ENCODE measurements at regions not wholly inside any gene's neighbourhood (a gene's known extent, or its start where the extent isn't known, plus 50 kb on each side); places are given as distances from the start of the nearest gene placed in this dataset.

DNA sequence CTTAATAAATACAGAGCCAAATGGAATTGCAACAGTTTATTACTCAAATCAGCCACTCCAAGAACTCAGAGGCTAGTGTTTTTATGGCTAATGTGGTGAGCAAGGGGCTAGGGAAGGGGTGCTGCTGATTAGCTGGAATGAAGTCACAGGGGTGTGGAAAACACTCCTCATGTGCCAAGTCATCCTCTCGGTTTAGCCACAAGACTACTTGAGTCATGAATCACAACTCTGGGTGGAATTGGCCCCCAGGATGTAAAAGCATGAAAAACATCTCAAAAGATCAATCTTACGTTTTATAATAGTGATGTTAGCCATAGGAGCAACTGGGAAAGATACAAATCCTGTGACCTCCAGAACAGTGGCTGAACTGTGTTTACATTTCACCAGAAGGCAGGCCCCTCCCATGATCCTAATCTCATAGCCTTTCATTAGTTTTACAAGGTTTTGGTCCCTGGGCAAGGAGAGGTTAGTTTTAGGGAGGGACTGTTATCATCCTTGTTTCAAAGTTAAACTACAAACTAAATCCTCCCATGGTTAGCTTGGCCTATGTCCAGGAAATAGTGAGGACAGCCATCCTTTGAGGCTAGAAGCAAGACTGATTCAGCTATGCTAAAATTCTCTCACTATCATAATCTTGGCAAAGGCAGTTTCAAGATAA is 2020.1 kb upstream of the PCDH20 start:
- no peak for DNase-seq

DNA sequence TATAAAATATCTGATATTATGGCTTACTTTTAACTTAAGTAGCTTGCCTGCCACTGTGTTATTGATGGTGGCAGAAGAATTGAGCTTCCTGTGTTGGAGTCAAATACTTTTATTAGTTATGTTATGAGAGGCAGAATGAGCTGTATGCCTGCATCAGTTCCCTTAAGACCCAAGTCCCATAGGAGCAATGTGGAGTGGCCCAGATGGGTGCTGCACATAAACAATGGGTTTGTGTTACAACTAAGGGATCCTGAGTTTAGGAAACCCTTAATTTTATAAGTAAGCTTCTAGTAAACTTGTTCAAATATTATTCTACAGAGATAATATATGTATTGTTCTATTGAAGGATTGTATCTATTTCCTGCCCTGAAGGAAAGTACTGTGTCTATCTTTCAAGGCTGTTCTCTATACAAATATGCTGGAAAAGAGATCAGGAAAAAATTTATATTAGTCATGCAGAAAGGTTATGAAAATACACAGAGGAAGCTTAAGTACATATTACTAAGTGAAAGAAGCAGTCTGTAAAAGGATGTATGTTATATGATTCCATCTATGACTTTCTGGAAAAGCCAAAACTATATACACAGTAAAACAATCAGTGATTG is 2018.0 kb upstream of the PCDH20 start:
- DNase-seq: no peak

DNA sequence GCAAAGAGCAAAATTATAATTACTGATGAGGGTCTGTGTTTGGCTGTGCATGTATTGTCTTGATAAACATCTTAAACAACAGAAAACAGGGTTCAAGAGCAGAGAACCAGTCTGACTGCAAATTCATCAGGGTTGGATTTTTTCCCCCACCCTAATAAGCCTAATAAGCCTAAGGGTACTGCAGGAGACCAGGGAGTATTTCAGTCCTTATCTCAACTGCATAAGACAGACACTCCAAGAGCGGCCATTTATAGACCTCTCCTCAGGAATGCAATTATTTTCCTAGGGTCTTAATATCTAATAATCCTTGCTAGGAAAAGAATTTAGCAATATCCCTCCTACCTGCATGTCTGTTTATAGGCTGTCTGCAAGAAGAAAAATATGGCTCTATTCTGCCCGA is 2011.5 kb upstream of the PCDH20 start:
- DNase-seq: no peak

DNA sequence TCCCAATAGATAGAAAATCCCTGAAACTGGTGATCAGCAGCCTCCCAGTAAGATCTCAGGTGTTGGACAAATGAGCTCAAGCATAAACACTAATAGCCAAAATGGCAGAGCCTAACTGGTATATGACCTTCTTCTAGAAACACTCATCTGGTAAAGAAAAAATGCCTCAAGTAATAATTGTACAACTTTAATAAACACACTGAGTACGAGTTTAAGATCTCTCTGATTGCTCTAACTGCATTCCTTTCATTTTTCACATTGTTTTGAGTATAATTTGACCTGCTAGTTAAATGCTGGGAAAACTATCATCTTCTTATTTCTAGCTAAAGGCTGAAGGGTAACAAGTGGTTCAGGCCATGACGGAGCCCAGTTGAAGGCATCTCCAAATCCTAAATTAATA is 2009.5 kb upstream of the PCDH20 start:
- DNase-seq: no peak

DNA sequence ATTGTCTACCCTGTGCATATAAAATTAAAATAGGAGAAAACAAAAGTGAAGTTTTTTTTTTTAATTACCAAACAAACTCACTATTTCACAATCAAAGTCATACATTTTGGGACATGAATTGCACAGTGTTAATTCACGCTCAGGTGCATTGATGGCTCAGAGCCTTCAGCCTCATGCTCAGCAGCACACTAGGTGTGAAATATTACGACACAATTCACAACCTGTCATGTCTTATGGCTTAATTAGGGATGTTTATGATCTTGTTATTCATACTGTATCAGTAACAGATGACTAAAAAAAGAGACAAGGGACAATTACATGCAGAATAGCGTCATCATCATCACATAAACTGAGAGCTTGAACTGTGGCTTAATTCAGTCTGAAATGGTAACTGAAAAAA is 2005.5 kb upstream of the PCDH20 start:
- DNase-seq: no peak

DNA sequence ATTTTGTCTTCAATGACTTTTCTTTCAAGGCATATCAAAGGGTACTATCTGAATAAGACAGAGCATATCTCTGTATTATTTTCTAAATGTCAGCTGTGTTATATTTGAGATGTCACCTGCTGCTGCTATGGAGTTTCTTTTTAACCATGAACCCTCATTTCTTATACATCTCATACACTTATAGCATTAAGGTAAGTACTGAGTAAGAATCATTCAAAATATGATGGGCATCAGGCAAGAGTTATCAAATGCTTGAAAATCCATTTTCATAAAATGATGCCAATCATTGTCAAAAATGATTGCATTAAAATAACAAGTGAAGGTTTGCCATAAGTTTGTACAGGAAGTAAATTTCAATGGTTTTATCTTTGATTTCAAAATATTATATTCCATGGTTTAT is 2005.0 kb upstream of the PCDH20 start:
- DNase-seq: no peak

DNA sequence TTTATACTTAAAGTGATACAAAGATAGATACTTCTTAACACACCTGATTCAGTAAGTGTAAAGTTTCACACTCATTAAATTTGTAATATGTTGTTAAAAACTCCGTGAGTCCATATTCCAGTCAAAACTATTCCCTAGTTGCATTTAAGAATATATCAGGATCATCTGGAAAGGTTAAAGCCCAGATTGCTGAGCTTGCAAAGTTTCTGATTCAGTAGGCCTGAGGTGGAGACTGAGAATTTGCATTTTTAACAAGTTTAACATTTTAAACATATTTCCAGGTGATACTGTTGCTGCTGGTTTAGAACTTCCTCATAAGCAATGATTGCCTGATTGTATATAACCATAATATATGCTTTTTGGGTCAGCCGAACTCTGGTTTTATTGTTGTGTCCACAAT is 1998.6 kb upstream of the PCDH20 start:
- no peak for DNase-seq

DNA sequence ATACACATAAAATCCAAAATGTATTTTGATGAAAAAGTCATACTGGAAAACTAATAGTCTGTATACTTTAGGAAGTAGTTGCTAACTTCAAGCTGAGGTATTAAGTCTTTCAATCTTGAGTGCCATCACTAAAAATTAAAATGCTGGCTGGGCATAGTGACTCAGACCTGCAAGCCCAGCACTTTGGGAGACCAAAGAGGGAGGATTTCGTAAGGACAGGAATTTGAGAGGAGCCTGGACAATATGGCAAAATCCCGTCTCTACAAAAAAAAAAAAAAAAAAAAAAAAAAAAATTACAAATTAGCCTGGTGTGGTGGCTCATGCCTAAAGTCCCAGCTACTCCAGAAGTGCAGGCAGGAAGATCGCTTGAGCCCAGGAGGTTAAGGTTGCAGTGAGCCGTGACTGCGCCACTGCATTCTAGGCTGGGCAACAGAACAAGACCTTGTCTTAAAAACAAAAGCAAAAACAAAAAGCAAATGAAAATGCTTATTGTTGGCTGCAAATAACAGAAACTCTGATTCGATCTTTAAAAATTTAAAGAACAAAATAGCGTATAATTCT is 1994.2 kb upstream of the PCDH20 start:
- DNase-seq: no peak

DNA sequence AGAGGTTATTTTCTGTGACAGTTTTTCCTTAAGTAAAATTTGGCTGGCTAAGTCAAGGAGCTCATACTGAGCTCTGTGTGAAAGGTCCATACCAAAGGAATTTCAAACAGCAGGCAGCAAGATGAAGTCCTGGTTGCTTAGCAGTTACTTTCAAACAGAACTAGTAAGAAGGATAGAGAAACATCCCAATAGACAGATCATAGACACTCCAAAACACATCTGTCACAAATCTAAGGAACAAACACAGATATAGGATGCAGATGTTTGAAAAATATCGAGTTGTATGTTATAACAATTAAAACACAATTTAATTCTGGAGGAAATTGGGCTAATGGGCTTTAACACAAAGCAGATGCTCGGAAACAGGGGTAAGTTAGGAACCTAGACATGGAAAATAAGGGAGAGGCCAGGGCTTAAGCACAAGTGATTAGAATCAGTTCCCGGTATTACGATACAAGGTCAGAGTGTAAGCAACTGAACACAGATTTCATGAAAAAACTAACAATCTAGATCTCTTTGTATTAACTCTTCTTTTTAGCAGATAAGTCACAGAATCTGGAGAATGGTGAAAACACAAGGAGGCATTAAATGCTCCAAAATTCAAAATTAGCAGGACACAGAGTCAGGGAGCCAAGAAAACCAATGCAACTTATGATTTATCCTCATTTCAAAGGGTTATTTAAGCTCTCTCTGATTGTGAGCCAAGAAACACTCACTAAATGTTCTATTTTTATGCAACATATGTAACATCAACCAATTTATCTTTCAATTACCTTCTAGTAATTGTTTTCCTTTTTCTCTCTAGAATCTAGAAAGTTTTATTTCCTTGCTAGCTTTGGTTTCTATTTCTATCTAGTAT is 1992.9 kb upstream of the PCDH20 start:
- peak; percentile 51 to 60 for DNase-seq

DNA sequence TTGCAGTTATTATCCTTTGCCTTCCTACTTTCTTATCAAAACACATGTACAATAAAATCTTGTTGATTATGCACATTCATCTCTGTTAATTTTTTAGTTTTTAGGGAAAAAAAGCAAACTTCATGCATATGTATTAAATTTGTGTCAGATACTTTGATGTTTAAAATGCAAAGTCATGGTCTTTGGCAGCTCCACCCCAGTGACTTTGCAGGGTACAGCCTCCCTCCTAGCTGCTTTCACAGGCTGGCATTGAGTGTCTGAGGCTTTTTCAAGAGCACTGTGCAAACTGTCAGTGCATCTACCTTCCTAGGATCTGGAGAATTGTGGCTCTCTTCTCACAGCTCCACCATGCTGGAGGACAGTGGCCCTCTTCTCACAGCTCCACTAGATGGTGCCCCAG is 1988.1 kb upstream of the PCDH20 start:
- DNase-seq: no peak

DNA sequence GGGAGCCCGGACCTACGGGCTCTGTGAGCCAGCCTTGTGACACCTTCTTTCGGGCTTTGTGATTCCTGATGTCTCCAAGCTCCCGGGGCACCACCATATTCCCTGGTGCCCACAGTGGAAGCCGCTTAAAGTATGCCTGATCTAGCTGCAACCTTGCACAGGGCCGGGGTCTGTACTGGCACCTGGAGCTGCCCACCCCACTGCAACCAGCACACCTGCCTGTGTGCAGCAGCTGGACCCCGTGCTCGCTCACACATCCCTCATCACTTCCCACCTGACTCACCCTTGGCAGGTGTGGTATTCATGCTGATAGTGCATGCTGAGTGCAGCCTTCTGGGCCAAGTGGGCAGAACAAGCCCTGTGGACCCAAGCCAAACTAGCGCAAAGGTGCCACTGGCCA is 1981.1 kb upstream of the PCDH20 start:
- DNase-seq: no peak

DNA sequence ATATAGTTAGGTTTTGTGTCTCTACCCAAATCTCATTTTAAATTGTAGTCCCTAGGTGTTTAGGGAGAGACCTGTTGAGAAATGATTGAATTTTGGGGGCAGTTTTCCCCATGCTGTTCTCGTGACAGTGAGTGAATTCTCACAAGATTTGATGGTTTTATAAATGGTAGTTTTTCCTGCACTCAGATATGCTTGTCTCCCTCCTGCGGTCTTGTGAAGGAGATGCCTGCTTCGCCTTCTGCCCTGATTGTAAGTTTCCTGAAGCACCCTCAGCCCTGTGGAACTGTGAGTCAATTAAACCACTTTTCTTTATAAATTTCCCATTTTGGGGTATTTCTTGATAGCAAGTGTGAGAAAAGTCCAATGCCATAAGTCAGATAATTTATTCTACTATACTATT is 1977.5 kb upstream of the PCDH20 start:
- no peak for DNase-seq

DNA sequence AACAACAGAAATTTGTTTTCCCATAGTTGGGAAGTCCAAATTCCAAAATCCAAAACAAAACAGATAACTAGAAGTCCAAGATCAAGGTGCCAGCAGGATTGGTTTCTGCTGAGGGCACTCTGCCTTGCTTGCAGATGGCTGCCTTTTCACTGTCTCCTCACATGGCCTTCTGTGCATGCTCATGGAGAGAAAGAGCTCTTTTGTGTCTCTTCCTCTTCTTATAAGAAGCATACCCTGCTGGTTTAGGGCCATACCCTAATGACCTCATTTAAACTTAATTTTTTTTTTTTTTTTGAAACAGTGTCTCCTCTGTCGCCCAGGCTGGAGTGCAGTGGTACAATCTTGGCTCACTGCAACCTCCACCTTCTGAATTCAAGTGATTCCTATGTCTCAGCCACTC is 1974.1 kb upstream of the PCDH20 start:
- no peak for DNase-seq

DNA sequence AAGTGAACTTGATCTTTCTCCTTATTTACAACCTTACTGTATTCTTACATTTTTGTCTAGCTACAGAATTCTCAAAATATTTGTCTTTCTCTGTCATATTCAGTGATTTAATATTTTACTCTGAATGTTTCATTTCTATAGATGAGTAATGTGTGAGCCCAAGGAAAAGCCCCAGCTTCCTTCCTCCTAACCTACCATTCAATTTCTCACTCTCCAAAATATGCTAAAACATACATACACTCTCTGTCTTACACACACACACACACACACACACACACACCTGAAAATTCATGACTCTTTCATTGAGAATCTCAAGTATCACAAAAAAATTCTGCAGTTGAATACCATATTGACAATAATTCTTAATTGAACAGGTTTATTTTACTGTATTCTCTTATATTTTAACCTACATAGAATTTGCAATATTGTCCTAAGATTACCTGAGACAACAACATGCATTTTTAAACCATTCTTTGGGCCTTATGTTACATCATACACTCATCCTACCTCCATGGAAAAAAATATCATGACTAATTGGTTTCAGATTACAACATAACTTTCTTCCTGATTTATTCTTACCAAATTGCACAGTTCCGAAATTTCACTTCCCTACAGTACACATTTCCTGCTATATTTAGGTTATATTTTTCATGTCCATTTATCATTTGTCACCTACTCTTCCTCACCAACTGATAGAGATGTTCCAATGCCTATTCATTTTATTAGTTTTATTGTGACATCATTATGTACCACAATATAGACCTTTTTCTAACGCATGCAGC is 1965.6 kb upstream of the PCDH20 start:
- DNase-seq: no peak

DNA sequence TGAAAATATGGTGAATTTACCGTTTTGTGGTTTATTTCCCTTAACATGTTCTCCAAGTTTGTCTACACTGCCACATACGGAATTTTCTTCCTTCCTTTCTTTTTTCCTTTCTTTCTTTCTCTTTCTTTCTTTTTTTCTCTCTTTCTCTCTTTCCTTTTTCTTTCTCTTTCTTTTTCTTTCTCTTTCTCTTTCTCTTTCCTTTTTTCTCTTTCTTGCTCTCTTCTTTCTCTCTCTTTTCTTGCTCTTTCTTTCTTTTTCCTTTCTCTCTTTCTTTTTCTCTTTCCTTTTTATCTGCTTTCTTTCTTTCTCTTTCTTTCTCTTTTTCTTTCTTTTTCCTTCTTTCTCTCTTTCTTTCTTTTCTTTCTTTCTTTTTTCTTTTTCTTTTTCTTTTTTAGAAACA is 1962.3 kb upstream of the PCDH20 start:
- DNase-seq: no peak

DNA sequence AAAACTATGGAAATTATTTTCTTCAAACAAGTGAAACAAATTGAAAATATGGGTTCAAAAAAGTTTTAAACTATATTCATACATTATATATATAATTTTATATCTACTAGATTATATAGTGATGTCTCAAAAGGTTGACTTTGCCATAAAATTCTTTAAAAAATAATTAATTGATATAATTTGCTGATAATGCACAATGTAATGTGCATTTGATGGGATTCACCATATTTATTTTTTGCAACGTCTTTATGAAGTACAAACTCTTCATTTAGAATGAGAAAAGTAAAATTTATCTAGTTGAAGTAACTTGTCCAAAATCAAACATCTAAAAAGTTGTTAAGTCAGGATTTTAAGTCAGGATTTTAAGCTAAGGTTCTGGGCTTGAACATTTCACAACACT is 1954.5 kb upstream of the PCDH20 start:
- no peak for DNase-seq

DNA sequence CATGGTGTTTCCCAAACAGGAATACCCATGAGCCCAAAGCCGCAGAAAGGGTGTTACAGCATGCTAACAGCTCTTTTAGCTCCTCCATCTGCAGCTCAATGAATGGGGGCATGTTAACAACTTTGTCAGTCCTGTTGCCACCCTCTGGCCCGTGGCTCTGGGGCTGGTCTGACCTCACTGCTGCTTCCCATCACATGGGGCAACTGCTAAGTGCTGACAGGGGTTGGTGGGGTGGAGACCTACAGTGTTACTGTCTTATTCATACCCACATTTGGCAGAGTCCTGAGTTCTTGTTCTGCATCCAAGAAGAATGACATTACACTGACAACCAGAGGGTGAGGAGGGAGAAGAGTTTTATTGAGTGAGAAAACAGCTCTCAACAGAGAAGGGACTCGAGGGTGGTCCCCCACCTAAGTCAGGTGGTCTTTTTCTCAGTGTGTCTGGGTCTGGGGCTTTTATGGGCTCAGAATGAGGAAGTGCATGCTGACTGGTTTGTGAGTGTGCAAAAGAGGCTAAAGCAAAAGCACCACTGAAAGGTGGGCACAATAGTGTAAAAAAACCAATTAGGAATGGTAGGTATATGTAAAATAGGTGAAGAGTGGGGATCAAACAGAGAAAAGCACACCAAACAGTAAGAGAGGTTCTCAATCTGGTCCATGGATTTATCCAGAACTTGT is 1952.0 kb upstream of the PCDH20 start:
- DNase-seq: no peak

DNA sequence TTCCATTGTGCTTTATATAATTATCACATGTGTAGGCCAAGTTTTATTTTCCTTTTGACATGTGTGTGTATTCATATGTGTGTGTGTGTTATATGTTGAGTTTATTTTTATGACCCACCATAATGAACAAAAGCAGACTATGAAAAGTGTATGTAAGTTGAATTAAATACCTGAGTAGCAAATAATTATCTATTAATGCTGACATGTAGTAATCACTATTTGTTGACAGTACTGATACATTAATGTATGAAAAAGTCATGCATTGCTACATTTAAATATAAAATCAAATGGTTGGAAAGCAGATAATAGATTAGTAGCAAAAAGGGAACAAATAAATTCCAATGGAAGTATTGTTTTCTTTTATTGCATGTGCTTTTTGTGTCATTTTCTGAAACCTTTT is 1948.5 kb upstream of the PCDH20 start:
- no peak for DNase-seq

DNA sequence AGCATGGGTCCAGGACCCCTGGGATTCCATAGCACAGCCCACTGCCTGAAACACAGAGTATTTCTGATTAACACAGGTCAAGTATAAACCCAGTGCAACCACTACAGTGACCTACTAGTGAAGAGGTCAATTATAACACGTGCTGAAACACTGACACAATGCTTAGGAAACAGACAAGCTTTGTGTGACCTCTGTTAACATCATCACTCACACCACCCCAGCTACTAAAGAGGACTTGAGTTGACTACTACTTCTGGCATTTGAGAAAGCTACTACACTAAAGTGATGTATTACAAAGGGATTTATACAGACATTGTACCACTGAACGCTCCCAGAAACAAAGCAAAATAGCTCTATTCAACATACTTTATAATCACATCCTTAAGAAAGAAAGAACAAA is 1935.9 kb upstream of the PCDH20 start:
- DNase-seq: no peak

DNA sequence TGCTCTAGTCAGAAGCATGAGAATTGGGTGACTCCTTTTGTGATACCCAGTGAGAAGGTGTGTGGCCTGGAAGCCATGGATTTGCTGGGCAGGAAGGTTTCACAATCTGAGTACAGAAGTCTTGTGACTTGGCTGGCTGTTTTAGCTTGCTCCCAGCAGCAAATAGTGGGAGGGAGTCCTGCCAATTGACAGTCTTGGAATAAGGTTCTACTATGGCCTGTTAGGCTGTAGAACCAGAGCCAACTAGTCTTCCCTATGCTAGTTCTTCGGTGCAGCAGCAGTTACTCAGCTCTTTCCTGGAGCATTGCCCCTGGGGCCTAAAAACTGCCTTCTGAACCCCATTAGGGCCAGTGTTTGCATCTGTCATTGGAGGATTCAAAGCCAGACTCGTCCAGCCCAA is 1935.4 kb upstream of the PCDH20 start:
- no peak for DNase-seq

DNA sequence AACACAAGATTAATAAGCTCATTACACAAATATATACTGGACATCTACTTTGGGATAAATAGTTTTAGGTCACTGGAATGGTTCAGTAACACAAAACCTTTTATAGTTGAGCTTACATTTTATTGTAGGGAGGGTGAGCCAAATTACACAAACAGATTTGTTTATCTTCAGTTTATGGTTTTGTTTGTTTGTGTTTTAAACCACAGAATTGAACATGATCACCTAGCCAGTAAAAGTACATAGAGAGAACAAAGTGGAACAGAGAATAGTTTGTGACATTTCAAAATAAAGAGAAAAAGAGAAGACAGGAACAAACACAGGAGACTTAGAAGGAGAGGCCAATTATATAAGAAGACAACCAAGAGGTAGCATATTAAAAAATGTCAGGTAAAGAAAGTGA is 1930.2 kb upstream of the PCDH20 start:
- DNase-seq: no peak

DNA sequence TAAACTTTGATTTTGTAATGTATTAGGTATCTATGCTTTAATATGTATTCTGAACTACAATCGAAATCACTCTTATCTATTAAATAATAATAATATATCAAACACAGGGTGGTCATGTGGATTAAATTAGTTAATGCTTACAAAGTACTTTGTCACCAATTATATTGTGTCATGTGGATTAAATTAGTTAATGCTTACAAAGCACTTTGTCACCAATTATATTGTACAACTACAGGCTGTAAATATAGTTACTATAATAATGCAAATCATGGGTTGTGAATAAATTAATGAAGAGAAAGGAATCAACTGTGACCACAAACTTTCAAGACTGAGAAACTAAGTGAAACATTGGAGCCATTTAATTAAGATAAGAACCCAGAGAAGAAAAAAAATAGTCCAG is 1929.1 kb upstream of the PCDH20 start:
- no peak for DNase-seq
